Fibroblast of pulmonary artery (primary cell): ENCODE measurements at regions not wholly inside any gene's neighbourhood (a gene's known extent, or its start where the extent isn't known, plus 50 kb on each side); places are given as distances from the start of the nearest gene placed in this dataset.
"Not testable (repeated sequence)": the region's sequence is repeated elsewhere in the genome, so short reads cannot be mapped to it uniquely, and the experiment has no call there.

Source experiments
- DNase-seq: peaks from one replicate; pipeline ENCODE4 v3.0.0-alpha.2; 2010; ENCODE audit warnings: low read depth
- H3K4me3 ChIP-seq: replicated peaks from 2 replicates; pipeline ENCODE4 v1.5.1; 2011; ENCODE audit warnings: low read depth, mild to moderate bottlenecking, control low read depth, low read length, moderate library complexity
- TF ChIP-seq, protein P1 (sequence below): IDR thresholded peaks from 2 replicates; pipeline ENCODE4 v1.5.1; 2011; ENCODE audit warnings: mild to moderate bottlenecking, control low read depth, low read length, inconsistent platforms; ENCODE audit errors: missing control alignments

DNA sequence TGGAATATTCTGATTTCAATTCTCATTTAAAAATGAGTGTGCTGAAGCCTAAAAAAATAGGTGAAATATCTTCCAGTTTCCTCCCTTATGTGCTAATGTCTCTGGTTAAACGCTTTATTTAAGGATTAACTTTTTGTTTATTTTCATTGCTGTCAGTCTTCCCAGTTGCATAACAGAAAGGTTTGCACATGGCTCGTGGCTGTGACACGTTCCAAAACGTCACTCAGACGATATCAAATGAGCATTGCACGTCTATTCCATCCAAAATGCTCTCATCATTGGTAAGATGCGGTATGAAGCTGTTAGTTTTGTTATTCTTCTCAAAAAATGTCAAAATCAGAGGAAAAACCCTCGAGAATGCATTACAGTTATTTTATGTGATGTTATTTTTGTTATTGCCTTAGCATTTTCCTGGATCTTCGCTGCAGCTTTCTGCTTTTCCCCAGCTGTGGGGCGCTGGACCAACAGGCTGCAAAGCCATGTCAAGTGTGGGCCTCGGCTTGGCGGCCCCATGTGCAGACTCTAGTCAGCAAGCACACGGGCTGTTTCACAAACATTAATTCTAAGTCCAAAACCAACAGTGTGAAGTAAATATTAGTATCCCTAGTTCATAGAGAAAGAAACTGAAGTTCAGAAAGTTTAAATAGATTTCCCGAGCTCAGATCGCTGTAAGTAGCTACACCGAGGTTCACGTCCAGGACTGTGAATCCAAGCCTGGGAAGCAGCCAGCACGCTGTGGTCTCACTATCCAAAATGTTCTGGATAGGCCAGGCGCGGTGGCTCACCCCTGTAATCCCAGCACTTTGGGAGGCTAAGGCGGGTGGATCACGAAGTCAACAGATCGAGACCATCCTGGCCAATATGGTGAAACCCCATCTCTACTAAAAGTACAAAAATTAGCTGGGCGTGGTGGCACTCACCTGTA is 793.4 kb upstream of the FRG1 start:
- H3K4me3 ChIP-seq: no peak overlapping the region
- TF ChIP-seq, protein P1, sequence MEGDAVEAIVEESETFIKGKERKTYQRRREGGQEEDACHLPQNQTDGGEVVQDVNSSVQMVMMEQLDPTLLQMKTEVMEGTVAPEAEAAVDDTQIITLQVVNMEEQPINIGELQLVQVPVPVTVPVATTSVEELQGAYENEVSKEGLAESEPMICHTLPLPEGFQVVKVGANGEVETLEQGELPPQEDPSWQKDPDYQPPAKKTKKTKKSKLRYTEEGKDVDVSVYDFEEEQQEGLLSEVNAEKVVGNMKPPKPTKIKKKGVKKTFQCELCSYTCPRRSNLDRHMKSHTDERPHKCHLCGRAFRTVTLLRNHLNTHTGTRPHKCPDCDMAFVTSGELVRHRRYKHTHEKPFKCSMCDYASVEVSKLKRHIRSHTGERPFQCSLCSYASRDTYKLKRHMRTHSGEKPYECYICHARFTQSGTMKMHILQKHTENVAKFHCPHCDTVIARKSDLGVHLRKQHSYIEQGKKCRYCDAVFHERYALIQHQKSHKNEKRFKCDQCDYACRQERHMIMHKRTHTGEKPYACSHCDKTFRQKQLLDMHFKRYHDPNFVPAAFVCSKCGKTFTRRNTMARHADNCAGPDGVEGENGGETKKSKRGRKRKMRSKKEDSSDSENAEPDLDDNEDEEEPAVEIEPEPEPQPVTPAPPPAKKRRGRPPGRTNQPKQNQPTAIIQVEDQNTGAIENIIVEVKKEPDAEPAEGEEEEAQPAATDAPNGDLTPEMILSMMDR: no peak
- DNase-seq: no peak

DNA sequence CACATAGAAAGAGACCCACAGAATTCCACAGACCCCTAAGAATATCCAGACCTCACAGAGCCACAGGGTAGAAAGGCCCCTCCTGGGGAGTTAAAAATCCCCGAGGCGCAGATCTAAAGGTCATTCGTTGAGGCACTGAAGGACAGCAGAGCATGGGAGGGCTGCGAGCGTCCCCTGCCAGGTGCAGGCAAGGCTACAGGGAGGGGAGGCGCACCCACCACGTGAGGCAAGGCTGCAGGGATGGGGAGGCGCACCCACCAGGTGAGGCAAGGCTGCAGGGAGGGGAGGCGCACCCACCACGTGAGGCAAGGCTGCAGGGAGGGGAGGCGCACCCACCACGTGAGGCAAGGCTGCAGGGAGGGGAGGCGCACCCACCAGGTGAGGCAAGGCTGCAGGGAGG is 785.6 kb upstream of the FRG1 start:
- H3K4me3 ChIP-seq, DNase-seq: not testable (repeated sequence)

DNA sequence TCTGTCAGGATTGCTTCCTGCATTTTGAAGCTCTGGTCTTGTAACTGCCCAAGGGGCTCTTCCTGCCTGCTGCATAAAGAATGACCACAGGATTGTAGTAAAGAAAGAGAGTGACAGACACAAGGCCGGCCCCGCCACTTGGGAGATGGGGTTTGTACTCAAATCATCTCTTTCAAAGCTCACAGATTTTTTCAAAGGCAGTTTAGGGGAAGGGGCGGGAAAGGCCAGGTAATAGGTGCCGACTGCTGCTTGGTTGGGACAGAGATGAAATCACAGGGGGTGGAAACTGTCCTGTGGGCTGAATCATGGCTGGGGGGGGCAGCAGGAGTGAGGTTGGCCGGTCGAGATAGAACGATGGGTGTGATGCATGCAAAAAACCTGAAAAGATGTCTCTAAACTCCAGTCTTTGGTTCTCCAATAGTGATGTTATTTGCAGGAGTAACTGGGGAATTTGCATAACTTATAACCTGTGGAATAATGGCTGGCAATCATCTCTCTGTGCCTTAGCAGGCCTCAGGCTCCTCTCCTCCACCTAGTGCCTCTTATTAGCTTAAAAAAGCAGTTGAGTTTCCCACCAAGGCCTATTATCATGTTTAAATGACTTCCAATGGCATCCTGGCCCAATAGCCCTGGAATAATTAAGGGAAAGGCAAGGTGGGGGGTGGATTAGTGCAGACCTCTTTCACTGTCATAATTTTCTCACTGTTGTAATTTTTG is 778.4 kb upstream of the FRG1 start:
- no peak for DNase-seq
- TF ChIP-seq, protein P1: no peak
- H3K4me3 ChIP-seq: no peak overlapping the region

DNA sequence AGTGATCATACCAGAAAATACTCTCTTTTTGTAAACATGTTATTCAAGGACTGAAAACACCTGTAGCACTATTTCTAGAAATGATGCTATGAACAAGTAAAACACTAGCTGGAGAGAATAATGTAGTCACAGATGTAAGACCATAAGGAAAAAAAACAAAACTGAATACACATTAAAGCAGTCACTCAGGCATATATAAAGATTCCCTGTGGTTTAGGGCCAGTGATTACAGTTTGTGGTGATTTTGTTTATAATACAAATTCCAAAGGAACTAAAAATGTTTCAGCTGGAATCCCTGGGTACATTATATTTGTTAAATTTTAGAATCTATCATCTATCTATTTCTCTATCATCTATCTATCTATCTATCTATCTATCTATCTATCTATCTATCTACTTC is 777.8 kb upstream of the FRG1 start:
- TF ChIP-seq, protein P1: no peak
- no peak for DNase-seq
- H3K4me3 ChIP-seq: no peak overlapping the region

DNA sequence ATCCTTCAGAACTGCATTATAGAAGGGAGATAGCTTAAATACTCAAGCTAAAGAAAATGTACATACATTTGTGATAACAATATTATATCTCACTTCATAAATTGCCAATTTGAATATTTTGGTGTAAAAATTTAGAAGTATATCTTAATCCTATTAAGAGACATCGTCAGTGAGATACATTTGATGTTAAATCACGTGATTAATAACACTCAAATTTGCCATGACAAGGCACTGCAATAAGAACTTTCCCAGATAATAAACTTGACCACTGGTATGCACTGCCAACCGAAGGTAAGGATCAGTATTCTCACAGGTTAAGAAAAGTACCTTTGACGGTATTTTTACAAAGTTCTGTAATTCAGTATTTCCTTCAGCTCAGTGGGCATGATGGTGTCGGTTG is 764.7 kb upstream of the FRG1 start:
- TF ChIP-seq, protein P1: no peak
- no peak overlapping the region for H3K4me3 ChIP-seq
- DNase-seq: no peak

DNA sequence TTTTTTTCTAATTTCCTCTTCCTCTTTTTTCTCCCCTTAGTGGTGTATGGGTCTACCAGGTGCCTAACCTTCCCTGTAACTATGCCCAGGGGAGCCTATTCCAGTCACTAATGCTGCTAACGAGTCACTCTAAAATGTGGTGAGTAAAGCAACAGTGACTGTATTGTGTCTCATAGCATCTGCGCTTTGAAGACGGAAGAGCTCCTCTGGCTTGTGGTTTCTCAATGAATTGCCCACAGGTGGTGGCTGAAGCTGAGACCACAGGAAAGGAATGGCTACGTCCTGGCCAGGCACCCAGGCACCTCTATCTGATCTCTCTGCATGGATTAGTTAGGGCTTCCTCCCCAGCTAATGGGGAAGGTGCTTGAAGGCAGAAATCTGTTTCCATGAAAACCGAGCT is 763.5 kb upstream of the FRG1 start:
- no peak for DNase-seq
- TF ChIP-seq, protein P1: no peak
- no peak overlapping the region for H3K4me3 ChIP-seq

DNA sequence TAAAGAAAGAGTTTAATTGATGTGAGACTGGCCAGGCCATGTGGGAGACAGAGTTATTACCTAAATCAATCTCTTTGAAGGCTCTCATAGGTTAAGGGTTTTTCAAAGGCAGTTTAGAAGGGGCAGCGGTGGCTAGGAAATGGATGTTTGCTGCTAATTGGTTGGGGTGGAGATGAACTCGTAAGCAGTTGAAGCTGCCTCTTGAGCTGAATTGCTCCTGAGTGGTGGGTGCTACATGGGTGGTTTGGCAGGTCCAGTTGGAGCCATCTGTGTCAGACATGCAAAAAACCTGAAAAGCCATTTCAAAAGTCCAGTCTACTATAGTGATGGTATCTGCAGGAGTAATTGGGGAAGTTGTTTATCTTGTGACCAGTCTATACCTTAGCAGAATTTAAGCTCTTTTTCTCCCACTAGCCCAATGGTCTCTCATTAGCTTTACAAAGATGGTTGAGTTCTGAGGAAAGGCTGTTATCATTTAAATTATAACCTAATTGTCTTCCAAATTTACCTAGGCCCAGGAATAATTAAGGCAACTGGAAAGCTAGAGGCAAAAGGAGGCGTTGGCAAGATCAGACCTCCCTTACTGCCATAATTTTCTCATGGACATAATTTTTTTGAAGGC is 762.4 kb upstream of the FRG1 start:
- DNase-seq: no peak
- TF ChIP-seq, protein P1: no peak
- no peak overlapping the region for H3K4me3 ChIP-seq
